GM12891 (cell line): ENCODE measurements at regions not wholly inside any gene's neighbourhood (a gene's known extent, or its start where the extent isn't known, plus 50 kb on each side); places are given as distances from the start of the nearest gene placed in this dataset.
A peak's percentile ranks its signal among the peaks of the same experiment; 100 is the strongest.

Source experiments
- DNase-seq: peaks from one replicate; pipeline ENCODE4 v3.0.0; 2011; ENCODE audit warnings: low spot score; ENCODE audit not compliant: insufficient read length
- FAIRE-seq: peaks from 2 replicates; lab custom pipeline; 2011; peaks lifted over from hg19 to GRCh38; lab: Jason Lieb, UNC
- PAX5 ChIP-seq: IDR thresholded peaks from 2 replicates; pipeline ENCODE4 v1.6.1; 2011; ENCODE audit warnings: low read length, moderate library complexity, mild to moderate bottlenecking; ENCODE audit not compliant: insufficient read depth, severe bottlenecking
- POLR2A ChIP-seq: IDR thresholded peaks from 2 replicates; pipeline ENCODE4 v1.6.1; 2011; ENCODE audit warnings: low read depth, low read length, control low read depth
- POLR2AphosphoS5 ChIP-seq: IDR thresholded peaks from 2 replicates; pipeline ENCODE4 v1.6.1; 2011; ENCODE audit warnings: low read depth, low read length, control low read depth
- POU2F2 ChIP-seq: IDR thresholded peaks from 2 replicates; pipeline ENCODE4 v1.6.1; 2011; ENCODE audit warnings: low read depth, mild to moderate bottlenecking, control low read depth, low read length, moderate library complexity
- SPI1 ChIP-seq: IDR thresholded peaks from 2 replicates; pipeline ENCODE4 v1.6.1; 2011; ENCODE audit warnings: low read depth, low read length, control low read depth
- TAF1 ChIP-seq: IDR thresholded peaks from 2 replicates; pipeline ENCODE4 v1.6.1; 2011; ENCODE audit warnings: low read depth, low read length, control low read depth

- no peak for FAIRE-seq
- DNase-seq: no peak
- TF ChIP-seq PAX5 (no peak), SPI1 (no peak), POLR2AphosphoS5 (no peak), POU2F2 (no peak), POLR2A (no peak), TAF1 (no peak)
These were observed 544.0 kb downstream of the CCER1 start for GRCh38 chr12:90410962-90411361.

DNA sequence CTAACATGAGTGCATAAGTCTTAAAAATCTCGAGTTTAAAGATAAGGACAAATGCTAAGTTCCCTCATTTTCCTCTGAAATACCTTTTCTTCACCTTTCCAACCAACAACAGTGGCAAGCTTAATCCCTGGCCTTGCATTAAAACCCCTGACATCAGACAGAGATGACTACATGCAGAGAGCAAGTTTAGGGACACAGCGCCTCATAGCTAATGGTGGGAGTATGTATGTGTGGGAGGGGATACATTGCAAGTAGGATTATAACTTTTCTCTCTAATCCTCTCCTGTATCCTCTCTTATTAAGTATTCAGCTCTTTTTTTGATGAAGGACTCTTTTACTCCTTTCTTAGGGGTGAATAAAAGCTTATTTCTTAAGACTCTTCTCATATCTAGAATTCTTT is 547.1 kb downstream of the CCER1 start:
- no peak for DNase-seq
- FAIRE-seq: no peak
- TF ChIP-seq SPI1 (no peak), PAX5 (no peak), POLR2A (no peak), TAF1 (no peak), POU2F2 (no peak)

DNA sequence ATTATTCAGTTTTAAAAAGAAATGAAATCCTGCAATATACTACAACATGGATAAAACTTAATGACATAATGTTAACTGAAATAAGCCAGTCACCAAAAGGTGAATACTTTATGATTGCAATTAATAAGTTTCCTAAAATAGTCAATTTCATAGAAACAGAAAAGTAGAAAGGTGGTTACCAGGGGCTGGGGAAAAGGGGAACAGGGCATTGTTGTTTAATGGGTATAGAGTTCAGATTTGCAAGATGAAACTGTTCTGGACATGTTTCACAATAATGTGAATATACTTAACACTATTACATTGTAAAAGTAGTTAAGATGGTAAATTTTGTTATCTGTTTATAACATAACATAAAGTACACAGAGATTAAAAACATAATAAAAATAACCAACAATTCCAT is 550.9 kb downstream of the CCER1 start:
- no peak for FAIRE-seq
- TF ChIP-seq SPI1 (peak; percentile 78), TAF1 (no peak)
- DNase-seq: no peak

GRCh38 chr12:90401185-90401584 is 553.8 kb downstream of the CCER1 start:
- TF ChIP-seq SPI1 (no peak), POLR2A (no peak), POU2F2 (no peak), PAX5 (no peak), POLR2AphosphoS5 (no peak), TAF1 (no peak)
- FAIRE-seq (no peak), DNase-seq (no peak)

- TF ChIP-seq POLR2AphosphoS5 (no peak), POU2F2 (no peak), SPI1 (no peak), POLR2A (no peak), TAF1 (no peak), PAX5 (no peak)
- DNase-seq: no peak
- FAIRE-seq: no peak
These were observed 555.6 kb downstream of the CCER1 start for GRCh38 chr12:90399357-90399756.

- TF ChIP-seq POLR2A: no peak
- TF ChIP-seq POLR2AphosphoS5: no peak
- no peak for TF ChIP-seq POU2F2
- TF ChIP-seq PAX5: no peak
- no peak for TF ChIP-seq SPI1
- TF ChIP-seq TAF1: no peak
- DNase-seq (no peak), FAIRE-seq (no peak)
These were observed 556.6 kb downstream of the CCER1 start for GRCh38 chr12:90398285-90398836.

DNA sequence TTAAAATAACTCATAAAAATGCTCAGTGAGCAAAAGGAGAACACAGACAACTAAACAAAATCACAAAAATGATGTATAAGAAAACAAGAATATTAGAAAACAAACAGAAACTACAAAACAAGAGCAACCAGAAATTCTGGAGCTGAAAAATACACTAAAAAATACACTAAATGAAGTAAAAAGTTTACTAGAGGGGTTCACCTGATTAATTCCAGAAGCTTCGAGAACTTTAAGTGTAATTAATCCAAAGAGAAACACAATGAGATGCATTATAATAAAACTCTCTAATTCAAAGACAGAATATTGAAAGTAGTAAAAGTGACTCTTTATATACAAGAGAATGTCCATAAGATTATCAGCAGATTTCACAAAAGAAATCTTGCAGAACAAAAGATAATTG is 558.4 kb downstream of the CCER1 start:
- FAIRE-seq: no peak
- no peak for DNase-seq
- TF ChIP-seq SPI1: no peak
- no peak for TF ChIP-seq POLR2A
- TF ChIP-seq TAF1: no peak

- no peak for DNase-seq
- FAIRE-seq: no peak
- TF ChIP-seq POLR2AphosphoS5: no peak
These were observed 561.3 kb downstream of the CCER1 start for GRCh38 chr12:90393652-90394051.

GRCh38 chr12:90393089-90393488 is 561.9 kb downstream of the CCER1 start:
- TF ChIP-seq TAF1: no peak
- TF ChIP-seq PAX5: no peak
- no peak for TF ChIP-seq POLR2A
- TF ChIP-seq SPI1: no peak
- no peak for TF ChIP-seq POLR2AphosphoS5
- FAIRE-seq (no peak), DNase-seq (no peak)

- TF ChIP-seq PAX5 (no peak), TAF1 (no peak), SPI1 (no peak), POLR2AphosphoS5 (no peak), POU2F2 (no peak), POLR2A (no peak)
- FAIRE-seq: no peak
- DNase-seq: no peak
These were observed 564.0 kb downstream of the CCER1 start for GRCh38 chr12:90390947-90391346.

DNA sequence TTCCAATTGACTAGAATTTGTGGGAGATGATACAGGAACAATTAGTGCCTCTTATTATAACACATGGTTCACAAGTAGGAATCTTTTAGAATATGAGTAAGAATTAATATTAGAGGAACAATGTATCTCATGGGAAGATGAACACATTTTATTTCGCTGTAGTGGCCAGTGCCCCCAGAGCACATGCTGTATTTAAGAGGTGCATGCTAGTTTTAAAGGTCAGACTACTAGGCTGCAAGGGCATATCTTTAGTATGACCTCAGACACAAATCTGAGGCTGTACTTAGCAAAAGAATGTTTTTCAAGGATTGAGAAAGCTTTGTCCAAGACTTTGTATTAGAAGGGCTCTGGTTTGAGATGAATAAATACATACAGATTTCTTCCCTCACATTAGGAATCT is 586.9 kb downstream of the CCER1 start:
- DNase-seq (no peak), FAIRE-seq (no peak)
- TF ChIP-seq POLR2AphosphoS5 (no peak), PAX5 (no peak), POLR2A (no peak), TAF1 (no peak), SPI1 (no peak), POU2F2 (no peak)
